GM21515 (cell line): ENCODE measurements at regions not wholly inside any gene's neighbourhood (a gene's known extent, or its start where the extent isn't known, plus 50 kb on each side); places are given as distances from the start of the nearest gene placed in this dataset.

Experiments used
- ATAC-seq: cut with Tn5 transposase; IDR thresholded peaks from one replicate; pipeline ENCODE4 v1.9.1; 2021; ENCODE audit not compliant: unreplicated experiment

DNA sequence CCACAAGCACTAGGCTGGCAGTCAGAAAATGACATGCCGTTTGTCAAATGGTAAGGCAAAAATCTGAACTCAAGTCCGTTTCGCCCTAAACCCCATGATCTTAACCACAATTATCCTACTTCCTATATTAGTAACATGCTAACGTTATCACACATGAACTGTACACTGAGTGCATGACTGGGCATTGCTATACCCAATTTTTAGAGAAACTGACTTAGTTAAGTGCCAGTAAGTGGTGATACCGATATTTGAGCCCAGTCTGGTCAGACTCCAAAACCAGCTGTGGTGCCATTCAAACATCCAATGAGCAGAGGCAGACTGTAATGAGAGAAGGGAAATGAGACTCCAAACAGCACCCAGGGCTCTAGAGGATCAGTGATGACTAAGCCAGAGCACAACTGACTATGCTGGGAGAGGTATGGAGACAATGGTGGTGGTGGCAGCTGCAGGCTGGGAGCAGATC lies 311.7 kb upstream of the PKDCC start:
- peak; percentile 87 for ATAC-seq

DNA sequence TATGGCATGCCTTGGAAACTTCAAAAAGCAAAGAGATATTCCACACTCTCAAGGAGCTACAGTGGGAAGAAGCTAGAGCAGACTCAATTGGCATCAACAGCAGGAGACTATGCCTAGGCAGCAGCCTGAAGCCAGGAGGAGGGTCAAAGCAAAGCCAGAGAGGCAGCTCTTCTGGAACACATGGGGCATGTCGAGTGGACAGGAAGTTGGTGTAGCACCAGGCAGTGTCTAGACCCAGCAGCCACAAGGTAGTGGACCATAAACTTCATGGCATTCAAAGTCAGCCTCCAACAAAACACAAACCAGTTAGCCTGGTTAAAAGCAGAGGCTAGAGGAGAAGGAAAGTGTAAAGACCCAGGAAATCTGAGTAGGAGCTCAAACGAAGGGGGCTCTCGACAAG lies 311.2 kb upstream of the PKDCC start:
- ATAC-seq: peak; percentile 21

DNA sequence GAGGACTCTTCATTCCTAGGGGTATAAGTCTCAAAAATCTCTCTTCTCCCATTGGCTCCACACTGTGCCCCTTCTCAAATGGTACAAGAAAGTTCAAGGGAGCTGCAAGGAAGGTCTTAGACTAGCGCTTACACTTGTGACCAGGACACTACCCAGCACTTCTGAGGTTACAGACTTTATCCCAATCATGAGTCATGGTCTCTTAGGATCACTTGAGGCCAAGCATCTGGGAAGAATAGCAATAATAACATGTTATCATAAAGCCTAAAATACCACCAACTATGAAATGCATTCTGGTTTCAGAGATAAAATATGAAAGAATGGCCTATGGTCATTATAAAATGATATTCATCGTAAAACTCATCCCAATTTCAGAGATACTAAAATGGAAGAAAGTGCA lies 309.9 kb upstream of the PKDCC start:
- no peak for ATAC-seq

DNA sequence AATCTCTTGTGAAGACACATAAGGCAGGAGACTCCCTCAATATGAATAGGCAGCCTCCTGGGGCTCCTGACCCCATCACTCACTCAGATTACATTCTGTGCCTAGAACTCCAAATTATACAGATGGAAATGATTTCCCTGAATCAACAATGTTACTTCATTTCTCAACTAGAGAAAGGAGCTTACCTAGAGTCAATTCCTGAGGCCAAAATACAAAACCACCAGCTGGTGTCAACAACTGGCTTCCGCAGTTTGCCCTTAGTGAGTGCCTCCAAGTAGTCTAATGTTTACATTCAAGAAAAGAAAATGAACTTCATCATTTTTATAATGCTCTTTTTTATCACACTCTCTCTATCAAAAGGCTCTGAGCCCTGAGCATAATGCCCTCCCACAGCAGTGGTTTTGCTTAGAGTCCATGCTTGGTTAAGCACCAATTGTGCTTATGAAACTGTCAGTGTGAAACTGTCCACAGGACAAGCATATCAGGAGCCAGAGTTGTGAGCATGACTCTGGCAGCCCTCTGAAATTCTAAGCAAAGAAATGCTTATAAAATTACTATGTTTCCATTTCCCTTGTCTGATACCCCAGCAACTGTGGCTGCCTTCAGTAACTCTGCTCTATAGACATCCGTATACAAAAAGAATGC lies 305.7 kb upstream of the PKDCC start:
- peak; percentile 96 for ATAC-seq

DNA sequence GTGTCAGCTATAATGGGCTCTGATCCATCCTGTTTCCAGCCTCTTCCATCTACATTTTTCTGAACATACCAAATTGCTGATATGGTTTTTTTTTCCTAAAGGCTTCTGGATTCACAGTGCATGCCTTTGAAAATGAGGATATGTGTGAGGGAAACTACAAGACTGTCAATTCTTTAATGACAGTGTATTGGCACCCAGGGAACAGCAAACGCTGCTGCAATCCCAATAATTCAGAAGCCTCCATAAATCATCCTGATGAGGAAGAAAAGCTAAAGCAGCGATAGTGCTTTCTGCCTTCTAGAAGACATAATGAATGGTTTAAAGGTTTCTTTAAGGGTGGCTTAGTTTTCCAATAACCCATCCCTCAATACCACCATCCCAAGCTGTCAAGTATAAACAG lies 304.5 kb upstream of the PKDCC start:
- ATAC-seq: no peak

DNA sequence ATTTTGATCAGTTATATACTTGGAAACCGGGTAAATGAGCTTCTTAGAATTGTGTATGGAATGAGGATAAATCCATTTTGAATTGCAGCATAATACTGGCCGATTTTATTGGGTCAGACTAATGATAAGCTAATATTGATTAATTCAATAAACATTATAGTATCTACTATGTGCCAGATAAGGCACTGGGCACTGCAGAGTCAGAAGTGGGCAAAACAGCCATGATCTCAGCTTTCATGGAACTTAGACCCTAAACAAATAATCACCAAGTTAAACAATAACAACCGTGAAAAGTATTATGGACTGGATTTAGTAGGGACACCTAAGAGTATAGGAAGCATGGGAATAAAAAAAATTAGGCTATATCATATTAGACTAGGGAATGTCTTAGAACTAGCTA lies 297.0 kb upstream of the PKDCC start:
- ATAC-seq: no peak

DNA sequence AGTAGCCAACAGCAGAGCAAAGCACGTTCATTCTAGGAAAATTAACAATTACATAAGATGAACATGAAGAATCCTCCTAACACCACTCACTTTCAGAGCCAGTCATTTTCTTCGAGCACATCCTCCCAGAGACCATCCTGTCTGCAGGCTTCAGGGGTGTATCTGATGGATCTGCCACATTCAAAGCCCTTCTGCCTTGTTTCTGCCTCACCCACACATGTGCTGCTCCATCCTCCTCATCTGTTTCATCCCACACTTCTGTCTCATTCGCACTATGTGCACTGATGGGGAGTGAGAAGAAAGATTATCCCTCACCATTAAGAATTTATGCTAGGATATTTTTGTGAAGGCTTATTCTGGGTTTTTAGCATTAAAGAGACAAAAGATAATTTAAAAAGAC lies 287.9 kb upstream of the PKDCC start:
- no peak for ATAC-seq

DNA sequence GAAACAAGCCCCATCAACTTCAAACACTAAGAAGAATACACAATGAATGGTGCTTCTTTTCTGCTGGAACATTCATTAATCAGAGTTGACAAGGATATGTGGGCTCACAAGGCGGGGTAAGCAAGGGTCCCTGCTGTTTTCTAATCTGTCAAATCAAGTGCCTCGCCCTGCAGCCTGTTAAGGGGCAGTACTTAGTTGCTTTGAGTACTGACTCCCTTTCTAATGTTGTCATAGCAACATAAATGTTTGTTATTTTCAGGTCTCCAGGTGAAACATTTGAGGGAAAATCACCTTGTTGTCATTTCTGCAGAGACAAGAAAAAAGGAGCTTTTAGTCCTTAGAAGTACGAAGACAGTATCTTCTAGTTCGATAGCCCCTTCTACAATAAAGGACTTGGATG lies 284.7 kb upstream of the PKDCC start:
- no peak for ATAC-seq

DNA sequence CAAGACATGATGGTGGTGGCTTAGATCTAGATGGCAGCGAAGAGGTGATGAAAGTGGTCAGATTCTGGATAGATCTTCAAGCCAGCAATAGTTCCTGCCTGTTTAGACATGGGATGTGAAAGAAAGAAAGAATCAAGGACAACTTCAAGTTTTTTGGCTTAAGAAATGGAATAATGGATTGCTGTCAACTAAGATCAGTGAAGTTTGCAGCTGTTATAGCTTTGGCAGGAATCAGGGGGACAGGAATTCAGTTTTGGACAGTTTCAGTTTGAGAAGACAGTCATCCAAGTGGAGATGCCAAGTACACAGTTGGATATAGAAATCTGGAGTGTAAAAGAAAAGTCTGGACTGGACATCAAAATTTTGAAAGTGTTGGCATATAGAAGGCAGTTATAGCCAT lies 283.7 kb upstream of the PKDCC start:
- ATAC-seq: no peak

DNA sequence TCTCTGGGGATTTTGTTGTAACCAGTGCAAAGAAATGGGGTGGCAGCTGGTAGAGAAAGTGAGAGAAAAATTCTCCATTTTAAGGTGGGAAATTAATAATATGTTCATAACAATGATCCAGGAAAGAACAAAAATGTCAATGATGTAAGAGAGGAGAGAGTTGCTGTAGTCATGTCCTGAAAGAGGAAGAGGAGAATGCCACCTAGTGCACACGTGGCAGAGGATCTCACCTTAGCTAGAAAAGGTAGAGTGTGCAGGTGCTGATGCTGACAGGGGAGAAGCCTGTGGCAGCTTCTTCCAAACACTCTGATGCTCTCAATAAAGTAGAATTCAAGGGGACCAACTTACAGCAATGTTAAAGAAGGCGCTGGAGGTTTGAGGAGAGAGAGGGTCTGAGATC lies 282.9 kb upstream of the PKDCC start:
- ATAC-seq: no peak

DNA sequence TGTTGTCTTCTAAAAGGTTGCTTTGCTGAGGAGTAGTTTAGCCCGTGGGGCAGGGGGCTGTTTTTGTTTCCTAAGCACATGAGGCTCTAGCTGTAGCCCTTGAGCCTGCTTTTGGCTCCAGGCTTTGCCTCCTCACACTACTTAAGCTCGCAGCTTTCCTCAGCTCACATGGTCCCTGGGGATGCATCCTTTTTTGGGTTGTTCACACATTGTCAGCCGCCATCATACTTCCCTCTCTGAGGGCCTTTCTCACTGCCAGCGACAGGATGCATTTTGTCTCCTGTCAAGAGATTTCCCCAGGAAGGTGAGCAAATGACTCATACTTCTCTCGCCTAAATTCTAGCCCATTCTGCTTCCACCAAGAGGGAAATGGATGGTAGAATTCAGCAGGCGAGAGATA lies 279.5 kb upstream of the PKDCC start:
- ATAC-seq: no peak

DNA sequence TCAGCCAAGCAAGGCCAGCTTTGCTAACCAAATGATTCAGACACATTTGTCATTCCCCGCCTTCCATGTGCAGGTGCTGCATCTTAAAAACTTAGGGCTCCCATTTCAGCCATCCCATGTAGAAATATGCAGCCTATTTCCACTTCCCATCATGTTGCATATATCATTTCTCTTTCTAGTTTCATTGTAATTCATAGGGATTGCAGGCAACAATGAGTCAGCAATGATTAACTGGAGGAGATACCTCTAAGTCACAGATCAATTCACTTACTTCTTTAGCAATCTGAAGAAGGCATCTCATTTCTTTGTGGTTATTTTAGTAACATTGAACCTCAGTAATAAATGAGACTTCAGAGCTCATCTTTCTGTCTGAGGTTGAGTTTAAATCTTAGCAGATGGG lies 276.1 kb upstream of the PKDCC start:
- ATAC-seq: no peak

DNA sequence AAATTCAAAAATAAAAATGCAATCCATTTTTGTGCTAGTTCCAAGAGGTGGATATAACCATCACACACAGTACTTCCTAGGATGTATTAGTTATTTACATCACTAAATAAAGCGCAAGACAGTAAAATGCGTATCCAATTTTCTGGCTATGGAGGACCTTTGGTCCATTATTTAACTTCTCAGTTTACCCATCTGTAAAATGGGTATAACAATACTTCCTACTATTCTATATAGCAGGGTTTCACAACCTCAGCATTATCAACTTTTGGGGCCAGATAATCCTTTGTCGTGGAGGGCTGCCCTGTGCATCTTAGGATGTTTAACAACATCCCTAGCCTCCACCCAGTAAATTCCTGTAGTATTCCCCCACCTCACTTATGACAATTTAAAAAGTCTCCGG lies 275.1 kb upstream of the PKDCC start:
- no peak for ATAC-seq

DNA sequence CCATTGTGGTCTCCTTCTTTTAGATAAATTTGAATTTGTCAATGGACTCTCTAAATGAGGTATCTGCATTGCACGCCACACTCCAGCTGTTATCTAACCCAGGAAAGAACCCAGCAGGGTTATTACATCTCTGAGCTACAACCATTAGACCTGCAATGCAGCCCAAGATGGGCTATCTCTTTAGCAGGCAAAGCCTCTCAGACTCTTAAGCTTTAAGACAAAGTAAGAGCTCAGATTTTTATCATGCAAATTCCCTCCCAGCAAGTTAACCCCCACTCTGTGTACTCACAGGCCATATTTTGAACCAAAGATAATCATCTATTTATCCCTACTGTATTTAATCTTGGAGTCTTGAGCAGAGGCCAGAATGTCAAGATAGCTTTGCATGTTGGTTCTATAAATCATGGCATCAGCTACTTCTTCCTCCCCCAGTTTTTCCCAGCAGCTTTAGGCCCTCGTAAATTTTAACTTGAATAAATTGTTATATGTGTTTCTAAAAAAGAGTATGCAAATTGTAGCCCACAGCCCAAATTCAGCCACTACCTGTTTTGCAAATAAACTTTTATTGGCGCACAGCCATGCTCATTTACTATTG lies 273.7 kb upstream of the PKDCC start:
- no peak for ATAC-seq

DNA sequence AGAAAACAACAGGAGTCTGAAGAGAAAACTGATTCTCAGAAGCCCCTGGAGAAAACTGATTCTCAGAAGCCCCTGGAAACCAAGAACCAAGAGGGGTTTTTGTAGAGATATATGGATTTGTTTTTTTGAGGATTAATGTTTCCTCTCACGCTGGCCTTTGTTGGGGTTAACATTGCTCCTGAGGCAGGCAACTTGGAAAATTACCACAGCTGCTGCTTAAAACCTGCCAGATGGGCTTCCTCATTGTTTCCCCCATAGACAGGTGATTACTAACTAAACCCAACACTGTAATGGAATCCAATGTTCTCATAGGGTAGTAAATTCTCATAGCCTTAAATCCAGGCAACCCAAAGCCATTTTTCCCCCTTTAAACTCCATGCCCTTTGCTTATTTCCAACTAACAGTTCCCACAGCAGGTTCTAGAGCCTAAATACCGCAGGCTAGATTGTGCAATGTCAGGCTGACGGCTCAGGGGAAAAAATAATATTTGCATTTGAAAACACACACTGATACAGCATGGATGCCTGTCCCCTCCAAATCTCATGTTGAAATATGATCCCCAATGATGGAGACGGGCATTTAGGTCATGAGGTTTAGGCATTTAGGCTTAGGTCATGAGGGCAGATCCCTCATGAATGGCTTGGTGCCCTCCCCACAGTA lies 272.3 kb upstream of the PKDCC start:
- no peak for ATAC-seq

DNA sequence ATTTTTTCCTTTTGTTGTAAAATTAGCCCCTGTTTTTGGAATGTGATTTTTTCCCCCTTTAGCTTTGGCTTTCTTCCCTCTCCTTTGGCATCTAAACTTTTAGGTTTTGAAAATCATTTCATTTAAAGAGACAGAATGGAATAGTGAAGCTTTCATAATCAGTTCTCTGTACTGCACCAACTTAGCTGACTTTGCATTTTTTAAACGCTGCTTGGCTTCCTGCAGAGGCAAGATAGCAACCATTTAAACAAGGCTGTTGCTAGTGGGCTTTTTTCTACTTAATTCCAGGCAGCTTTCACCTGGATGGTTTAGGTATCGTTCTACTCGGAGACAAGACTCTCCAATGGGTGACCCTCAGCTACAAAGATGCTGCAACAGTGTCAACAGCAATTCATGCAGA lies 267.9 kb upstream of the PKDCC start:
- no peak for ATAC-seq

DNA sequence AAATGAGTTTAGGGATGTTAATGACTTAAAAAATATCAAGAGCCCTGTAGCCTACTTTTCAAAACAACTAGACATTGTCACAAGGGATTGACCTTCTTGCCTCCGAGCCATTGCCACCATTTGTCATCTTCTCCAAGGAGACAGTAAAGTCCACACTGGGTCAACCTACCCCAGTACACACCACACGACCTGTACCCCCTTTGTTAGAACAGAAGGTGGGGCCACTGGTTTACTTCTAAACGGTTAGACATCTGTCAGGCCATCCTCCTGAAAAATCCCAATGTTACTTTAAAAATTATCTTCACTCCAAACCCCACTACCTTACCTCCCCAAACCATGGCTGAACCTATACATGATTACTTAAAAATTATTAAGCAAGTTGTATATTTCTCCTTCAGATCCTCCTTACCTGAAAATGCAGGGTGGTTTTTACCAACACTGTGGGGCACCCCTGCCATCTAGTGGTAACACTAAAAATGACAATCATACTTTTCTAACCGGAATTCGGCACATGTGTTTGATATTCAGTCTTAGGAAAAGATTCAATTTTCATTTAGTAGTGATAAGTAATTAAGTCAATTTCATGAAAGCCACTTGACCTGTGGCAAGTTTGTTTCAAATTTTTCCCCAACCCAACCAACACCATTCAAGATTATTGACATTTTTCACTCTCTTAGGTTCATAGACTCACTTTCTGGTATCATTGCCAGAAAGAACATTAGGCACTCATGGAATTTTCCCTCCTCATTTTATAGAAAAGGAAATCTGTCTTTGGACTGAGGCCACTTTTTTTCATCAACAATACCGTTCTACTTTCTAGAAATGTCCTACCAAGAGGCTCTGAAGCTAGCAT lies 265.3 kb upstream of the PKDCC start:
- ATAC-seq: no peak

DNA sequence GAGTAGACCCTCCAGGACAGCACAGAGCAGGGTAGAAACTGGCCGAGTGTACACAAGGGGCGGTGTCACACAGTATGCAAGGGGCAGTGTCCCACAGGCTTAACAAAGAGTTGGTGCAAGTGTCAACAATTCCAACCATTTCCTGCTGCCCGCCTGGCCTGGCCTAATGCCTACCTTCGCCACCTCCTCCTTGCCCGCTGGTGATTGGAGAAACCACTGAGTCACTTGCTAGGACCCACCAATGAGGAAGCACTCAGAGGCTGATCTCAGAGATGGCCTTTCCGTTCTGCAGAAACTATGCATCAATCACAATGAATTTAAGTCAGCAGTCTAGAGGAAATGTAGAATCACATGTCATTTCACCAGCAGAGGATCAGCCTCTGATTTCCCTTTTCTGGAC lies 263.3 kb upstream of the PKDCC start:
- ATAC-seq: no peak

DNA sequence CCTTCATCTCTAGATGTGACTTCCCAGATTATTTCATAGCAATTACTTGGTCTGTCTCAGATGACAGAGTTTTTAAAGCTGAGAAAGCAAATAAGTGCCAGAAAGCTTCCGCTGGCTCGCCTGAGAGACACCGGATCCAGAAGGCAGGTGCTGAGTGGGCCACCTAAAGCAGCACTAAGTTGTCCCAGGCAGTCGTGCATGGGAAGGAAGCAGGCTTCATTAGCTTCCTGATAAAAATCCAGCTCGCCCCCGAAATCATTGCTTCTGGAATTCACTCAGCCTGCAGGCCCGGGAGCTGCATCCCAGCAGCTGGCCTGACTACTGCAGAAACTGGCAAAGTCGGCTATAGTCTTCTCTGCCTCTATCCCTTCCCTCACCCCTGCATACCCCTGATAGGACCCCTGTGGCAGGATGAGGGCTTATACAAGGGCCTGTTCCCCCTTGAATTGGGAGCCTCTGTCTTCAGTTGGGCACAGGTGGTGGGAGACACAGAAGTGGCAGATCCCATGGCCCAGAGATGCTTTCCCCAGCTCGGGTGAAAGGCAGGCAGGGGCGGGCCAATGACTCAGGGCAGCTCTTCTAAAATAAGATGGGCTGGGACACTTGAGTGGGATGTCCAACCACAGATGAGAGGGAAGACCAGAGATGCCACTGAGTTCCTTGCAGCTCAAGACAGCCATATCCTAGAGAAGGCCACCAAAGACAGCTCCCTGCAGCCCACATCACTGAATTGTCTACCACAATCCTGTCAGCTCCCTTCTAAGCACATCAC lies 262.4 kb upstream of the PKDCC start:
- ATAC-seq: no peak

DNA sequence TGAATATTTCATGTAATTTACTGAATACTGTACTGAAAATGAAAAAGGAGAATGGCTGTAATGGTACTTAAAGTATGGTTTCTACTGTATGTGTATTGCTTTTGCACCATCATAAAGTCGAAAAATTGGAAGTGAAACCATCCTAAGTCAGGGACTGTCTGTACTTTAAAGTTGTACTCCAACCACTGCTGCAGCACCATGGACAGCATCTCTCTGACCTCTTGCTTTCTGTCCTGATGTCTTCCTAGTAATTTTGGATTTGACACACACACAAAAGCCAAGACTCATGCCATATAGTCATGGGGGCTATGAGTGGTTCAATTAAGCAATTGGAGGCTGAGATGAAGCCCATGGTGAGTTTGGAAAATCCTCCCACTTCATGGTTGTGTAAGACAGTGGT lies 256.3 kb upstream of the PKDCC start:
- ATAC-seq: peak; percentile 64

DNA sequence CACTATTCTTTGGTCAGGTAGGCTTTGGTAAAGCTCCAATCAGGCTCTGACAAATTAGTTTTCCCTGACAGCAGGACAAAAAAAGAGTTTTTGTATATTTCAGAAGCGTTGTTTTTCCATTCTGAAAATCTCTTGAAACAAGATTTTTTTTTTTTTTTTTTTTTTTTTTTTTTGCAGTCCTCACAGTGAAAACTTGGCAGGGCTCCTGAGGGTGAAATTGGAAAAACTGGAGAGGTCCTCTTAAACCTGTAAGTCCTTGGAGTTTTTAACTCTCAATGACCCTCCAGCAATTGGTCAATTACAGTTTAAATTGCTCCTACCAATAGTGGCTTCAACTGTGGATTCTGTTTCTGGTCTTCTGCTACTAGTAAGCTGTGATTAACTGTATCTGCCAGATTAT lies 244.5 kb upstream of the PKDCC start:
- ATAC-seq: no peak
